HG02973 (cell line): ENCODE measurements at regions not wholly inside any gene's neighbourhood (a gene's known extent, or its start where the extent isn't known, plus 50 kb on each side); places are given as distances from the start of the nearest gene placed in this dataset.
"Not testable (repeated sequence)": the region's sequence is repeated elsewhere in the genome, so short reads cannot be mapped to it uniquely, and the experiment has no call there.

Experiments
- ATAC-seq: cut with Tn5 transposase; IDR thresholded peaks from one replicate; pipeline ENCODE4 v1.9.1; 2021; ENCODE audit warnings: moderate library complexity; ENCODE audit not compliant: unreplicated experiment

DNA sequence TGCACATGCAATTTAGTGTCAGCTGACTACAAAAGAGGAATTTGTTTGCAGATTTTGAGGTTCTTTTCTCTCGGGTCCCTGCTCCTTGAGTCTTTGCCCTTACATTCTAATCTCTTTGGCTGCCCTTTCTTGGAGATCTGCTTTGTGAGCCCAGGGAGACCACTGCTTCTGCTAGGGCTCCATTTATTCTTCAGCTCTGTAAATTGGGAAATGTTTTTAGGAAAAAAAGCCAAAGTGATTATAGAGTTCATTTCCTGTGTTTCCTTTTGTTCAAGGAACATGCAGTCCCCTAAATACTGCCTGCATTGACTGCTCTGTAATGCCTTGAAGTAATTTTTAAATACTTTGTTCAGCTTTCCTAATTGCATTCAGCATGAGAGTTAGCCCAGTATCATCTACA, 197.4 kb downstream of the CSNK1G3 start:
- ATAC-seq, result no peak

- no peak for ATAC-seq
Observed at GRCh38 chr5:123708074-123708806, 196.3 kb downstream of the CSNK1G3 start.

DNA sequence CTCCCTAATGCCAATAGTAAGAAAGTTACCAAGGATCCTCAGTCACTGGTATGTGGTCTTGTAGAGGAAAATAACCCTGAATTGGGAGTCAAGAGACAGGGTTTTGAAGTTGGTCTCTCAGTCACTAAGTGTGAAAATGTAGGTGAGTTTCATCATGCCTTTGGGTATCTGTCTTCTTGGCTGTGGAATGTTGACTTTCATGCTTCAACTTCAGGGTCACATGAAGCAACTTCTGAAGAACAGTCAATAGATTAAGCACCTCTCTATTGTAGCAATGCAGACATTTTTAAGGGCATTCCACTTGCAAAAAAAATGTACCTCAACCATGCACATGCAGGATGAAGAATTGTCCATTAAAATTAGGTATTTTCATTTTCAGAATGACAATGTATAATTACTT, 194.6 kb downstream of the CSNK1G3 start:
- ATAC-seq, result no peak

GRCh38 chr5:123705741-123706140, 193.8 kb downstream of the CSNK1G3 start:
- no peak for ATAC-seq

GRCh38 chr5:123701511-123702200, 189.7 kb downstream of the CSNK1G3 start:
- ATAC-seq, result no peak

DNA sequence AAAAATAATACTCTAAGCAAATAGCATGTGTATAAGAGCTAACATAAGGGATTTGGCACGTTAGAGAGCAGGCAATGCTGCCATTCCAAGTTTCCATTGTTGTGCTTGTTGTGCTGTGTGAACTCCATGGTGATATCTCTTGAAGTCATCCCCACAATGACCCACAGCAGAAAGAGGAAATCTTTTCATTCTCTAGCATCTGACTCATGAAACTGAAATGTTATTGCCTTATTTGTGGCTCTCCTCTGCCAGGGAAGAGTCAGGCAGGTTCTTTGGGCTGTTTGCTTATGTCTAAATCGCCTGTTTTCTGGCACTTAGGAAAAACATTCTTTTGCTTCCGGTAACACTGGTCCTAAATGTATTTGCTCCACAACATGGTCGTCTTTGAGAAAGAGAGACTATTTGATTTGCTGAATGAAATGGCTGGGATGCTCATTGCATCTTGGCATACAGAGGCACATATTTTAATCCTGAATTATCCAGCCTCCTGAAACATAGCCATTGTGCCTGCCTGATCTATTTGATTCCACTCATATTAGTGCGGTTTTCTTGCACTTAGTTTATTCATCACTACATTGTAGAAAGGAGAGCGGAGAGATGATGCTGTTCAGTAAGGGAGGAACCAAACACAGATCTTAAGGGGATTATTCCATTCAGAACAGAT, 188.8 kb downstream of the CSNK1G3 start:
- no peak for ATAC-seq

DNA sequence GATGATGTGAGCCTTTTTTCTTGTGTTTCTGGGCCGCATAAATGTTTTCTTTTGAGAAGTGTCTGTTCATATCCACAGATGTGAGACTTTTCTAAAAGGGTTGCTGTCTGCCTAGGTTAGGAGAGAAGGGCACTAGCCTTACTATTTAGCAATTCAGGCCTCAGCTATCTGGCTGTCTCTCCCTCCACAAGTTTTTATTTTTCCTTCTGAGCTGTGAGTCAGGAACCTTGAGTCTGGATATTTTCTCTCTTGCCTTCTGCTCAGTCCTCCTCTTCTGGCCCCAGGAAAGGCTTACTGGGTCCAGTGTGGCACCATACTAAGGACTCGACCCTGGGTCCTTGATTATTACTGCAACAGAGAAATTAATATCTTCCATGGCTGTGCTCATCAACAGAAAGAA, 187.6 kb downstream of the CSNK1G3 start:
- ATAC-seq, result no peak

DNA sequence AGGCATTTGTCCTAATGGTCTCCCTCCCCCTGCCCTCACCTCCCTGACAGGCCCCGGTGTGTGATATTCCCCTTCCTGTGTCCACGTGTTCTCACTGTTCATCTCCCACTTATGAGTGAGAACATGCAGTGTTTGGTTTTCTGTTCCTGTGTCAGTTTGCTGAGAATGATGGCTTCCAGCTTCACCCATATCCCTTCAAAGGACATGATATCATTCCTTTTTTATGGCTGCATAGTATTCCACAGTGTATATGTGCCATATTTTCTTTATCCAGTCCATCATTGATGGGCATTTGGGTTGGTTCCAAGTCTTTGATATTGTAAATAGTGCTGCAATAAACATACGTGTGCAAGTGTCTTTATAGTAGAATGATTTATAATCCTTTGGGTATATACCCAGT, 187.0 kb downstream of the CSNK1G3 start:
- not testable (repeated sequence) for ATAC-seq

- no peak for ATAC-seq
Observed at GRCh38 chr5:123696921-123697341, 185.0 kb downstream of the CSNK1G3 start.

GRCh38 chr5:123690821-123691220, 178.8 kb downstream of the CSNK1G3 start:
- no peak for ATAC-seq

- ATAC-seq, result no peak
Observed at GRCh38 chr5:123681061-123681460, 169.1 kb downstream of the CSNK1G3 start.

DNA sequence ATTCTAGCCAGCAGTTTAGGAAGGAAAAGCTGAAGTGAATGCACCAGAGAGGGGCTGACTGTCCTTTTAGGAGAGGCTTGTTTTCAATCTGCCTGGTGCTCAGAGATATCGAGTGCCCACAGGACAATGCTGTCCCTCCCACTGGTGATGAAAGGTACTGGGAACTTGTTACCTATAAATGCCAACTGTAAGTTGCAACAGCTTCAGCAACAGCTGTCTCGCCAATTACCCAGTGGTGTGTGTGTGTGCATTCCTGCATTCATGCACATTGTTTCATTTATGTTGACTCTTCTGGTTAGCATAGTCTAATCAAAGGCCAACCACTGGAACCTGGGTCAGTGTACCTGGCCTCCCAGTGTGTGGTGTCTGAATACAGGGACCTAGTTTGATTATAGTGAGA, 161.1 kb downstream of the CSNK1G3 start:
- no peak for ATAC-seq

DNA sequence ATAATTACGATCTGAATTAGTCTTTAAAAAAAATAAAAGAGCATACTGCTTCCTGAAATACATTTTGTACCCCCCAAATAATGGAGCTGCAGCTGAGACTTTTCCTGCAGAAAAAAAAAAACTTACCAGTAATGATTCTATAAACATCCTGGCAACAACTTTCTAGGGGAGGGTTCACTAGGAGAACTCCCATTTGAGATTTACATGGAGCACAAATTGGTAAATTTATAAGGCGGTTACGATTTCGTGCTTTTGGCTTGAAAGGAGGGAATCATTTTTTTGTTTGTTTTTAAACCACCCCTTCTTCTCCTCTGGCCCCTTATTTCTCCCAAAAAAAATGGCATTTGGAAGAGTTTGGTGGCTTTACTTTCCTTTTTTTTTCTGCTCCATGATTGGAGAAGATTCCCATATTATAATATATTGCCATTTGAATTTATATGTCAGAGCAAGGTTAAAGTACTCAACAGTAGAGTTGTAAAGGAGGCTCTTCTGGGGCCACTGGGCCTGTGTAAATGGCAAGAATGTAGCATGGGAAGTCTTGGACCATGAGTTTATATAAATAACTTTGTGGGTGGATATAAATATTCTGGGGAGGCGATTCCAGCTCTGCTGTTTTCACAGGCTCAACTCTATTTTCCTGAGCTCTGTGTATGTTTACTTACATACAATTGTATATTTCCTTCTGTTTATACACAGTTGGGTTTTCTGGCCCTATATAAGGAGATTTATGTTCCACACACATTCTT, 159.9 kb downstream of the CSNK1G3 start:
- no peak for ATAC-seq

- ATAC-seq, result no peak
Observed at GRCh38 chr5:123671042-123671441, 159.1 kb downstream of the CSNK1G3 start.
